GM12878 (cell line): ENCODE measurements at regions not wholly inside any gene's neighbourhood (a gene's known extent, or its start where the extent isn't known, plus 50 kb on each side); places are given as distances from the start of the nearest gene placed in this dataset.

Experiments used
- ATAC-seq: fragments of 200-7000 bp; cut with Tn5 transposase; 3 replicates; pipeline ENCODE4 v1.9.1; 2020; ENCODE audit warnings: mild to moderate bottlenecking, moderate library complexity
- BruUV-seq: library from RNA; stranded (reverse); fragments of 400-500 nt; replicated peaks from 2 replicates; lab custom pipeline; 2021; lab: Mats Ljungman, UMichigan
- CTCF ChIA-PET: fragments of 300-600 bp; sonication (Branson Sonifier 250); formaldehyde crosslinking; extraction: SDS; loops from one replicate; lab custom pipeline; 2021; ENCODE audit warnings: inconsistent platforms; lab: Yijun Ruan, JAX
- POLR2A ChIA-PET: fragments of 350-600 bp; formaldehyde crosslinking; extraction: SDS; loops from one replicate; lab custom pipeline; 2021; ENCODE audit warnings: inconsistent platforms; lab: Charles Lee
- RAD21 ChIA-PET: fragments of 300-600 bp; sonication (Branson Sonifier 250); formaldehyde crosslinking; loops from one replicate; lab custom pipeline; 2023; ENCODE audit warnings: antibody characterized with exemption; ENCODE audit not compliant: unreplicated experiment; lab: Charles Lee
- SMC1A ChIA-PET: fragments of 300-600 bp; sonication (Branson Sonifier 250); formaldehyde crosslinking; loops from one replicate; lab custom pipeline; 2023; ENCODE audit not compliant: unreplicated experiment, uncharacterized antibody; lab: Charles Lee
- DNase-seq: peaks from one replicate; pipeline ENCODE4 v3.0.0-alpha.2; 2011; ENCODE audit warnings: low read depth, low spot score
- FAIRE-seq: peaks from 3 replicates; lab custom pipeline; 2011; peaks lifted over from hg19 to GRCh38; lab: Jason Lieb, UNC
- H2AFZ ChIP-seq: 2 replicates; pipeline ENCODE4 v1.6.0; 2011; ENCODE audit warnings: low read depth, low read length, control low read depth; ENCODE audit not compliant: control insufficient read depth
- H3K27ac ChIP-seq: 2 replicates; pipeline ENCODE4 v1.5.1; 2011; ENCODE audit warnings: control low read depth; ENCODE audit not compliant: control insufficient read depth, insufficient read depth
- H3K27me3 ChIP-seq, 2 experiments: replicated peaks in 1 of 2; 2 replicates each; pipeline versions ENCODE4 v1.6.0 to v1.6.1; 2011; ENCODE audit warnings: low read length in 1 of 2; ENCODE audit not compliant: control insufficient read depth in 2 of 2, insufficient read depth in 2 of 2
- H3K36me3 ChIP-seq, 2 experiments: 2 replicates each; pipeline ENCODE4 v1.5.1; 2011; ENCODE audit warnings: low read length in 1 of 2; ENCODE audit not compliant: control insufficient read depth in 2 of 2, insufficient read depth in 2 of 2
- H3K4me1 ChIP-seq: 2 replicates; pipeline ENCODE4 v1.6.1; 2011; ENCODE audit warnings: mild to moderate bottlenecking, low read length, moderate library complexity, mixed read lengths; ENCODE audit not compliant: control insufficient read depth, insufficient read depth
- H3K4me2 ChIP-seq: 2 replicates; pipeline ENCODE4 v1.6.0; 2011; ENCODE audit warnings: control low read depth; ENCODE audit not compliant: control insufficient read depth, insufficient read depth
- H3K4me3 ChIP-seq: fragments of 200-600 bp; sonication (generic); 2 replicates; pipeline ENCODE4 v1.5.1; 2016
- H3K79me2 ChIP-seq: 2 replicates; pipeline ENCODE4 v1.6.0; 2011; ENCODE audit warnings: low read length; ENCODE audit not compliant: control insufficient read depth, insufficient read depth
- H3K9ac ChIP-seq: 2 replicates; pipeline ENCODE4 v1.8.0; 2011; ENCODE audit warnings: low read length, control low read depth, mixed read lengths; ENCODE audit not compliant: control insufficient read depth, insufficient read depth
- H3K9me3 ChIP-seq: replicated peaks from 3 replicates; pipeline ENCODE4 v1.5.1; 2011; ENCODE audit warnings: mild to moderate bottlenecking, low read length; ENCODE audit not compliant: control insufficient read depth, insufficient read depth
- H4K20me1 ChIP-seq: 2 replicates; pipeline ENCODE4 v1.6.0; 2011; ENCODE audit not compliant: control insufficient read depth, insufficient read depth
- CHD4 ChIP-seq: fragments of 200-600 bp; sonication (generic); IDR thresholded peaks from 2 replicates; pipeline ENCODE4 v1.6.1; 2016; ENCODE audit warnings: mild to moderate bottlenecking
- RAD21 ChIP-seq: IDR thresholded peaks from 2 replicates; pipeline ENCODE4 v1.6.1; 2011; ENCODE audit warnings: mild to moderate bottlenecking, low read depth, low read length, moderate library complexity; ENCODE audit not compliant: insufficient read depth
- WGBS: methylation state at CpG from one replicate; pipeline ENCODE4 v1.1.6; 2016; ENCODE audit warnings: low lambda C conversion rate; ENCODE audit not compliant: insufficient replicate concordance, insufficient coverage; ENCODE audit errors: missing lambda C conversion rate; 5-methylcytosine and 5-hydroxymethylcytosine counted together
- in situ Hi-C: fragments of 300-500 bp; cut with MboI; formaldehyde crosslinking; loops from 9 replicates; pipeline ENCODE4 v1.14.3; 2018; ENCODE audit warnings: mixed read lengths
- intact Hi-C: fragments of 100-400 bp; cut with micrococcal nuclease; formaldehyde crosslinking; loops from one replicate; pipeline ENCODE4 v1.14.2; 2022; ENCODE audit not compliant: unreplicated experiment
- TF ChIP-seq, protein P1 (sequence below): fragments of 450-650 bp; IDR thresholded peaks from 2 replicates; pipeline ENCODE4 v1.6.1; 2016; ENCODE audit warnings: mild to moderate bottlenecking
- TF ChIP-seq, protein P2 (sequence below): fragments of 450-650 bp; IDR thresholded peaks from 2 replicates; pipeline ENCODE4 v1.6.1; 2017; ENCODE audit warnings: mild to moderate bottlenecking, moderate library complexity
- TF ChIP-seq, protein P3 (sequence below): IDR thresholded peaks from 2 replicates; pipeline ENCODE4 v1.6.1; 2011; ENCODE audit warnings: mild to moderate bottlenecking, low read depth, low read length, moderate library complexity; ENCODE audit not compliant: insufficient replicate concordance

DNA sequence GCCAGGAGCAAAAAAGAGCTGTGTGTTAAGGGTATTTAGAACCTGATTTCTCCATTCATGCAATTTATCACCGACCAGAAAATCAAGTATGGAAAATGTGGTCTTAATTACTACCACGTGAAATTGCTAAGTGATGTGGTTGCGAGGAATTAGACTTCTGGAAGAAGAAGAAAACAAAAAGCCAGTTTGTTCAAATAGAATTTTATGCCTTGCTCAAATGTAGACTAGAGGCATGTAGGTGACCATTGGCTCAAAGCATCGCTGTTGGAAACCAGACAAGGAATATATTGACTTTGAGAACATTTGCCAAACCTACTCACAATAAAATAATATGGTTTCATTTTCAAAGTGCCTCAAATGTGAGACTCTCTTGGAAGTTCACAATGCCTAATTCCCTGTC lies 57.3 kb upstream of the LRCH1 start:
- ATAC-seq = no peak
- H3K9ac ChIP-seq = no peak overlapping the region
- ChIA-PET SMC1A (interaction anchor here (0.6 to 2.9 kb wide), 11 partner anchors 30 to 497 kb away, joined by 3 to 17 read pairs (median 5); no protein-coding TSS in a partner anchor), POLR2A (interaction anchor here (0.7 kb wide), 1 partner anchor 217 kb away, joined by 3 read pairs; no protein-coding TSS in a partner anchor), RAD21 (interaction anchor here (1.7 to 3.2 kb wide), 3 partner anchors 48 to 222 kb away, joined by 6 to 21 read pairs (median 10); partner anchors contain the start of gene LRCH1), CTCF (interaction anchor here (0.7 to 3.2 kb wide), 6 partner anchors 9 to 336 kb away, joined by 3 to 22 read pairs (median 3); no protein-coding TSS in a partner anchor)
- in situ Hi-C loops (no loop called here), intact Hi-C loops (no loop called here)
- H2AFZ ChIP-seq = no peak overlapping the region
- no peaks in the 10 kb centered on the region for H3K27me3 ChIP-seq
- H3K27ac ChIP-seq = no peak overlapping the region
- no peaks in the 10 kb centered on the region for H3K36me3 ChIP-seq
- no peaks in the 10 kb centered on the region for H3K4me1 ChIP-seq
- no peaks in the 10 kb centered on the region for H3K79me2 ChIP-seq
- H3K4me3 ChIP-seq = no peak overlapping the region
- 49% methylated on average over 4 of the region's 4 CpGs for WGBS
- TF ChIP-seq RAD21 (no peak), CHD4 (no peak)
- TF ChIP-seq, protein P1, sequence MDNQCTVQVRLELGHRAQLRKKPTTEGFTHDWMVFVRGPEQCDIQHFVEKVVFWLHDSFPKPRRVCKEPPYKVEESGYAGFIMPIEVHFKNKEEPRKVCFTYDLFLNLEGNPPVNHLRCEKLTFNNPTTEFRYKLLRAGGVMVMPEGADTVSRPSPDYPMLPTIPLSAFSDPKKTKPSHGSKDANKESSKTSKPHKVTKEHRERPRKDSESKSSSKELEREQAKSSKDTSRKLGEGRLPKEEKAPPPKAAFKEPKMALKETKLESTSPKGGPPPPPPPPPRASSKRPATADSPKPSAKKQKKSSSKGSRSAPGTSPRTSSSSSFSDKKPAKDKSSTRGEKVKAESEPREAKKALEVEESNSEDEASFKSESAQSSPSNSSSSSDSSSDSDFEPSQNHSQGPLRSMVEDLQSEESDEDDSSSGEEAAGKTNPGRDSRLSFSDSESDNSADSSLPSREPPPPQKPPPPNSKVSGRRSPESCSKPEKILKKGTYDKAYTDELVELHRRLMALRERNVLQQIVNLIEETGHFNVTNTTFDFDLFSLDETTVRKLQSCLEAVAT = no peak
- TF ChIP-seq, protein P2, sequence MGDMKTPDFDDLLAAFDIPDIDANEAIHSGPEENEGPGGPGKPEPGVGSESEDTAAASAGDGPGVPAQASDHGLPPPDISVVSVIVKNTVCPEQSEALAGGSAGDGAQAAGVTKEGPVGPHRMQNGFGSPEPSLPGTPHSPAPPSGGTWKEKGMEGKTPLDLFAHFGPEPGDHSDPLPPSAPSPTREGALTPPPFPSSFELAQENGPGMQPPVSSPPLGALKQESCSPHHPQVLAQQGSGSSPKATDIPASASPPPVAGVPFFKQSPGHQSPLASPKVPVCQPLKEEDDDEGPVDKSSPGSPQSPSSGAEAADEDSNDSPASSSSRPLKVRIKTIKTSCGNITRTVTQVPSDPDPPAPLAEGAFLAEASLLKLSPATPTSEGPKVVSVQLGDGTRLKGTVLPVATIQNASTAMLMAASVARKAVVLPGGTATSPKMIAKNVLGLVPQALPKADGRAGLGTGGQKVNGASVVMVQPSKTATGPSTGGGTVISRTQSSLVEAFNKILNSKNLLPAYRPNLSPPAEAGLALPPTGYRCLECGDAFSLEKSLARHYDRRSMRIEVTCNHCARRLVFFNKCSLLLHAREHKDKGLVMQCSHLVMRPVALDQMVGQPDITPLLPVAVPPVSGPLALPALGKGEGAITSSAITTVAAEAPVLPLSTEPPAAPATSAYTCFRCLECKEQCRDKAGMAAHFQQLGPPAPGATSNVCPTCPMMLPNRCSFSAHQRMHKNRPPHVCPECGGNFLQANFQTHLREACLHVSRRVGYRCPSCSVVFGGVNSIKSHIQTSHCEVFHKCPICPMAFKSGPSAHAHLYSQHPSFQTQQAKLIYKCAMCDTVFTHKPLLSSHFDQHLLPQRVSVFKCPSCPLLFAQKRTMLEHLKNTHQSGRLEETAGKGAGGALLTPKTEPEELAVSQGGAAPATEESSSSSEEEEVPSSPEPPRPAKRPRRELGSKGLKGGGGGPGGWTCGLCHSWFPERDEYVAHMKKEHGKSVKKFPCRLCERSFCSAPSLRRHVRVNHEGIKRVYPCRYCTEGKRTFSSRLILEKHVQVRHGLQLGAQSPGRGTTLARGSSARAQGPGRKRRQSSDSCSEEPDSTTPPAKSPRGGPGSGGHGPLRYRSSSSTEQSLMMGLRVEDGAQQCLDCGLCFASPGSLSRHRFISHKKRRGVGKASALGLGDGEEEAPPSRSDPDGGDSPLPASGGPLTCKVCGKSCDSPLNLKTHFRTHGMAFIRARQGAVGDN = no peak
- TF ChIP-seq, protein P3, sequence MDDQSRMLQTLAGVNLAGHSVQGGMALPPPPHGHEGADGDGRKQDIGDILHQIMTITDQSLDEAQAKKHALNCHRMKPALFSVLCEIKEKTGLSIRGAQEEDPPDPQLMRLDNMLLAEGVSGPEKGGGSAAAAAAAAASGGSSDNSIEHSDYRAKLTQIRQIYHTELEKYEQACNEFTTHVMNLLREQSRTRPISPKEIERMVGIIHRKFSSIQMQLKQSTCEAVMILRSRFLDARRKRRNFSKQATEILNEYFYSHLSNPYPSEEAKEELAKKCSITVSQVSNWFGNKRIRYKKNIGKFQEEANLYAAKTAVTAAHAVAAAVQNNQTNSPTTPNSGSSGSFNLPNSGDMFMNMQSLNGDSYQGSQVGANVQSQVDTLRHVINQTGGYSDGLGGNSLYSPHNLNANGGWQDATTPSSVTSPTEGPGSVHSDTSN = no peak
- BruUV-seq = no TSS peak
- no peak overlapping the region for H3K4me2 ChIP-seq
- no peaks in the 10 kb centered on the region for H4K20me1 ChIP-seq
- no peak for DNase-seq
- H3K9me3 ChIP-seq = no peaks in the 10 kb centered on the region
- FAIRE-seq = no peak
